Fibroblast of skin of right quadriceps (primary cell): ENCODE measurements at regions not wholly inside any gene's neighbourhood (a gene's known extent, or its start where the extent isn't known, plus 50 kb on each side); places are given as distances from the start of the nearest gene placed in this dataset.
A peak's percentile ranks its signal among the peaks of the same experiment; 100 is the strongest.

Source experiments
- DNase-seq: peaks from one replicate; pipeline ENCODE4 v3.0.0-alpha.2; 2013

GRCh38 chr12:3987571-3987970 lies 114.4 kb upstream of the PARP11 start:
- DNase-seq: no peak

GRCh38 chr12:3980504-3981272 lies 107.5 kb upstream of the PARP11 start:
- DNase-seq: no peak

GRCh38 chr12:3977621-3978020 lies 104.4 kb upstream of the PARP11 start:
- no peak for DNase-seq

GRCh38 chr12:3976351-3976938 lies 103.2 kb upstream of the PARP11 start:
- DNase-seq: no peak

- no peak for DNase-seq
Measured at GRCh38 chr12:3975652-3976051, 102.5 kb upstream of the PARP11 start.

- no peak for DNase-seq
Measured at GRCh38 chr12:3974883-3975282, 101.7 kb upstream of the PARP11 start.

- no peak for DNase-seq
Measured at GRCh38 chr12:3973973-3974644, 100.9 kb upstream of the PARP11 start.

GRCh38 chr12:3973269-3973884 lies 100.2 kb upstream of the PARP11 start:
- no peak for DNase-seq

GRCh38 chr12:3972576-3972975 lies 99.4 kb upstream of the PARP11 start:
- DNase-seq: no peak

GRCh38 chr12:3968523-3968922 lies 95.3 kb upstream of the PARP11 start:
- DNase-seq: no peak

GRCh38 chr12:3967556-3968160 lies 94.5 kb upstream of the PARP11 start:
- DNase-seq: no peak

GRCh38 chr12:3966376-3966775 lies 93.2 kb upstream of the PARP11 start:
- no peak for DNase-seq

- no peak for DNase-seq
Measured at GRCh38 chr12:3965046-3965445, 91.8 kb upstream of the PARP11 start.

- DNase-seq: peak; percentile 11
Measured at GRCh38 chr12:3964439-3964838, 91.2 kb upstream of the PARP11 start.

- no peak for DNase-seq
Measured at GRCh38 chr12:3962631-3963483, 89.7 kb upstream of the PARP11 start.

GRCh38 chr12:3961591-3961990 lies 88.4 kb upstream of the PARP11 start:
- DNase-seq: no peak

GRCh38 chr12:3959799-3960560 lies 86.8 kb upstream of the PARP11 start:
- DNase-seq: no peak

- DNase-seq: no peak
Measured at GRCh38 chr12:3958534-3958933, 85.3 kb upstream of the PARP11 start.

- DNase-seq: no peak
Measured at GRCh38 chr12:3951380-3952135, 78.4 kb upstream of the PARP11 start.

GRCh38 chr12:3950714-3951320 lies 77.6 kb upstream of the PARP11 start:
- DNase-seq: no peak
